Stimulated activated effector memory CD8-positive, alpha-beta T cell treated with anti-CD3 and anti-CD28 coated beads, Interleukin-12 subunit alpha, Interleukin-12 subunit beta, amount 100 ng/mL, for 72 hours (primary cell): ENCODE measurements at regions not wholly inside any gene's neighbourhood (a gene's known extent, or its start where the extent isn't known, plus 50 kb on each side); places are given as distances from the start of the nearest gene placed in this dataset.

Experiments used
- ATAC-seq: fragments of 150-1000 bp; cut with Tn5 transposase; 2 replicates; pipeline ENCODE4 v1.10.0; 2021
- DNase-seq, 2 donors: peaks; one replicate each; pipeline ENCODE4 v3.0.0; 2021 to 2022; ENCODE audit warnings: low spot score in 2 of 2
- H3K27ac Mint-ChIP-seq: one replicate; pipeline ENCODE4 v1.8.0; 2022; ENCODE audit warnings: mild to moderate bottlenecking, mixed read lengths
- H3K36me3 Mint-ChIP-seq: one replicate; pipeline ENCODE4 v1.8.0; 2022; ENCODE audit warnings: mild to moderate bottlenecking, mixed read lengths
- H3K4me1 Mint-ChIP-seq: one replicate; pipeline ENCODE4 v1.8.0; 2022; ENCODE audit warnings: mixed read lengths
- H3K4me3 Mint-ChIP-seq: one replicate; pipeline ENCODE4 v1.8.0; 2022; ENCODE audit warnings: mild to moderate bottlenecking, mixed read lengths
- H3K9me3 Mint-ChIP-seq: one replicate; pipeline ENCODE4 v1.8.0; 2022; ENCODE audit warnings: mixed read lengths

DNA sequence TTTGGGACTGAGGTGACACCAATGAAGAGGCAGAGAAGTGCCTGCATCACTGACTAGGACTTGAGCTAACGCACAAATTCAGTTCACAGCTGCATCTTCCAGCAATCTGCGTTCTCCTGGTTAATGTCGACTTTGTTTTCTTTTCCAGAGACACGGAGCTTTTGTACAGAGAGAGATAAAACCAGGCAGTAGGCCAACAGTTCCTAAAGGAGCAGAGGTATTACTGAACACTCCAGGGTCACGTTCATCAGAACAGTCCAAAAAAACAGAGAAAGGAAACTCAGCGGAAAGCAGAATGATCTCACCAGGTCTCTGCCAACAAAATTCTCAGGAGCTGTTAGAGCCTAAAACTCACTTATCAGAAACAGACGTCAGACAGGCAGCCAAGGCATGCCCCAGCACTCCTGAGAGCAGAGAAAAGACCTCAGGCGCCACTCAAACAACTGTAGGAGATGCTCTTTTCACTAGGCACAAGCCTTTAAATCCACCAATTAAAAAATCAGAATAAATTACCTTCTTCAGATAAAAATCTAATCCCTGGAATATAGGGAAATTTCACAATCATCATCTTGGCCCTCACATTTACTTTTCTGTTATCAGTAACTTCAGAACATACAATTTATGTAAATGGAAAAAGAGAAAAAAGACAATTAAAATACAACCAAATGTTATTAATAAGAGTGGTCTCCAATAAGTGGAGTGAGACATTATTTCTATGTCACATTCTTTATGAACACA, 95.9 kb upstream of the SPTBN1 start:
- H3K36me3 Mint-ChIP-seq: no peaks in the 10 kb centered on the region
- no peaks in the 10 kb centered on the region for H3K4me1 Mint-ChIP-seq
- no peaks in the 10 kb centered on the region for H3K9me3 Mint-ChIP-seq
- H3K27ac Mint-ChIP-seq: no peak overlapping the region
- ATAC-seq (no peak), DNase-seq (no peak)
- no peak overlapping the region for H3K4me3 Mint-ChIP-seq

DNA sequence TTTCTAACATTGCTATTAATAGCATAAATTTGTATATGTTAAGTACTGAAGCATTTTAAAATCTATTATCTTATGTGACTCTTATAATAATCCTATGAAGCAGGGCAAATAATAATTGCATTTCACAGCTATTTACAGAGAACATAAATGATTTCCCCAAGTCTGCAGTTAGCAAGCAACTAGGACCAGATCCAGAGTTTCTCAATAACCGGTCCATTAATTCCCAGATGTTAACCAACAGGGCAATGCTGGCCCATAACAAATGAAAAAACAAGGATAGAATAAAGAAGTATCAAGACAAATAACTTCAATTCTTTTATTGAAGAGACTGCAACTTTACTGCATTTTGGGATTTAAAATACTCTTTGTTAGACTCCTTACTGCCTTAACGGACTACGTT, 91.7 kb upstream of the SPTBN1 start:
- ATAC-seq: no peak
- no peak overlapping the region for H3K27ac Mint-ChIP-seq
- no peaks in the 10 kb centered on the region for H3K4me1 Mint-ChIP-seq
- H3K4me3 Mint-ChIP-seq: no peak overlapping the region
- no peaks in the 10 kb centered on the region for H3K36me3 Mint-ChIP-seq
- H3K9me3 Mint-ChIP-seq: peaks cover 10% of the 10 kb centered on the region
- DNase-seq: no peak

GRCh38 chr2:54365661-54366060, 90.5 kb upstream of the SPTBN1 start:
- DNase-seq (no peak), ATAC-seq (no peak)
- no peak overlapping the region for H3K27ac Mint-ChIP-seq
- H3K4me1 Mint-ChIP-seq: no peaks in the 10 kb centered on the region
- no peaks in the 10 kb centered on the region for H3K36me3 Mint-ChIP-seq
- H3K9me3 Mint-ChIP-seq: peaks cover 10% of the 10 kb centered on the region
- no peak overlapping the region for H3K4me3 Mint-ChIP-seq

GRCh38 chr2:54366487-54367280, 89.4 kb upstream of the SPTBN1 start:
- no peak for ATAC-seq
- H3K36me3 Mint-ChIP-seq: no peaks in the 10 kb centered on the region
- H3K4me1 Mint-ChIP-seq: no peaks in the 10 kb centered on the region
- no peak overlapping the region for H3K4me3 Mint-ChIP-seq
- H3K27ac Mint-ChIP-seq: no peak overlapping the region
- no peak for DNase-seq
- peaks cover 10% of the 10 kb centered on the region for H3K9me3 Mint-ChIP-seq

DNA sequence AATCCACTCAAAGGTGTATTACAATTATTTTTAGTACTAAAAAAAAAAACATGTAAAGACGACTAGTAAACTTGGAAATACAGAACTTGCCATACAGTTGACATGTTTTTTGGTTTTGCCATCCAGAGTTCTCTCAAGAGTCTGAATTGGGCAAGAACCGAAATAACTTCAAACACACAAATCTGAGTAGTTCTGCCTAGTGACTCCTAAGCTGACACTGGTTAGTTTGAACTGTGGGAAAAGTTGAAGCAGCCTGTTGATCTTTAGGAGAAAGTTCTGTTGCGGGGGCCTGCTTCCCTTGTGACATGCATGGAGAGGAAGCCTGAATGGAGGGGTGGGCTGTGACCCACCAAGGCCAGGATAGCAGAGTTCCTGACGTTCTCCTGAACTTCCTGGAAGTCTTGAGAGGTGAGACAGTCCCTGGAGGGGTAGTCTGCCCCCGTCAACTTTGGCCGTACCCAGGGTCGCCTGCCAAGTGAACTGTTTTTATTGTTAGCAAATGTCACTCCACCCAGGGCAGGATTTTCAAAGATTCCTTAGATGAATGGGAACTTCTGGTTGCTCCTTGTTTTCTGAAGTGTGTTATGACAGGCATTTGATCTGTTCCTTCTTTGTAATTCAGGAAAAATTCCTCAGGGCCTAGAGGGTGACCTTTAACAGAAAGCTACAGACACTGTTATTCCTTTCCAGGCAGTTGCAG, 85.6 kb upstream of the SPTBN1 start:
- no peak for DNase-seq
- Mint-ChIP-seq H3K27ac (no peak overlapping the region), H3K4me3 (no peak overlapping the region), H3K9me3 (peaks cover 10% of the 10 kb centered on the region), H3K36me3 (no peaks in the 10 kb centered on the region), H3K4me1 (no peaks in the 10 kb centered on the region)
- no peak for ATAC-seq

- Mint-ChIP-seq H3K36me3 (no peaks in the 10 kb centered on the region), H3K9me3 (peaks cover 4% of the 10 kb centered on the region), H3K27ac (no peak overlapping the region), H3K4me1 (no peaks in the 10 kb centered on the region), H3K4me3 (no peak overlapping the region)
- DNase-seq (no peak), ATAC-seq (no peak)
Observed at GRCh38 chr2:54371460-54372065, 84.6 kb upstream of the SPTBN1 start.

GRCh38 chr2:54372361-54372760, 83.8 kb upstream of the SPTBN1 start:
- no peak overlapping the region for H3K27ac Mint-ChIP-seq
- H3K4me3 Mint-ChIP-seq: no peak overlapping the region
- H3K9me3 Mint-ChIP-seq: peaks cover 3% of the 10 kb centered on the region
- ATAC-seq: peak; percentile 22
- no peaks in the 10 kb centered on the region for H3K36me3 Mint-ChIP-seq
- no peaks in the 10 kb centered on the region for H3K4me1 Mint-ChIP-seq
- no peak for DNase-seq

- Mint-ChIP-seq H3K36me3 (no peaks in the 10 kb centered on the region), H3K27ac (no peak overlapping the region), H3K9me3 (no peaks in the 10 kb centered on the region), H3K4me1 (no peaks in the 10 kb centered on the region), H3K4me3 (no peak overlapping the region)
- DNase-seq (no peak), ATAC-seq (no peak)
Observed at GRCh38 chr2:54373855-54374254, 82.3 kb upstream of the SPTBN1 start.

DNA sequence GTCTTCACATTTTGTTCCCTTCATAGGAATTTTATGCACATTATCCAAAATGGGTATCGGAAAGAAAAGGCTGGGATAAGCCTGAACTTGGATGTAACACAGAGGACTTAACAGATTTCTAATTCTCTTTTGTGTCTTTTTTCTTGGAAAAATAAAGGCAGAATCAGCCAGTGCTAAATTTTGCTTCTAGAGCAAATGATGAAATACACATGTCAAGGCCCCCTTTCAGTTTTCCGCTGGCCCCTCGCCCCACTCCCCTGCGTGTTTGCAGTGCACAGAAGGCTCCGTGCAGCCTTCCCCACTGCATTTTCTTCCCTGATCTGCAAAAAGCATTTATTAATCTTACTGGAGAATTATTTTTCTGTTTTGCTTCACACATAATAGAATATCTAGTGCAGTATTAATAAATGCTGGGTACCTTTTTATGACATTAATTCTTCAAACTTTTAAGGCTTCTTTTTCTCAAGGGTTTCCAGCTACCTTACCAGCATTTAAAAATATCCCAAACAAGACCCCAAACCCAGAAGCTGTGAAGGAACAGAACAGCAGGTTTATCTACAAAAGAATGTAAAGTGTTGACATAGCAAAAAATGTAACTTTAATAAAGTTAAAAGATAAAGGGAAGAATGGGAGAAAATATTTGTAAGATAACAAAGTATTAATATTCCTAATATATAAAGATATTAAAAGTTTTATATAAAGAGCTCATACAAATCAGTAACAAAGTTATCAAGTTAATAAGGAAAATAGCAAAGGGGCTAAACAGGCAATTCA, 81.3 kb upstream of the SPTBN1 start:
- H3K4me3 Mint-ChIP-seq: no peak overlapping the region
- H3K9me3 Mint-ChIP-seq: no peaks in the 10 kb centered on the region

GRCh38 chr2:54377451-54377850, 78.7 kb upstream of the SPTBN1 start:
- Mint-ChIP-seq H3K4me3 (no peak overlapping the region), H3K27ac (no peak overlapping the region), H3K9me3 (no peaks in the 10 kb centered on the region), H3K36me3 (no peaks in the 10 kb centered on the region), H3K4me1 (no peaks in the 10 kb centered on the region)
- DNase-seq: no peak
- ATAC-seq: no peak

More for the DNA sequence above, 81.3 kb upstream of the SPTBN1 start:
- Mint-ChIP-seq H3K27ac (no peak overlapping the region), H3K4me1 (no peaks in the 10 kb centered on the region), H3K36me3 (no peaks in the 10 kb centered on the region)
- DNase-seq: no peak
- ATAC-seq: no peak

GRCh38 chr2:54377901-54378493, 78.1 kb upstream of the SPTBN1 start:
- H3K9me3 Mint-ChIP-seq: no peaks in the 10 kb centered on the region
- DNase-seq: no peak
- H3K27ac Mint-ChIP-seq: no peak overlapping the region
- H3K36me3 Mint-ChIP-seq: no peaks in the 10 kb centered on the region
- H3K4me1 Mint-ChIP-seq: no peaks in the 10 kb centered on the region
- H3K4me3 Mint-ChIP-seq: no peak overlapping the region
- ATAC-seq: no peak

- no peak for DNase-seq
- Mint-ChIP-seq H3K36me3 (no peaks in the 10 kb centered on the region), H3K4me1 (no peaks in the 10 kb centered on the region), H3K4me3 (no peak overlapping the region), H3K27ac (no peak overlapping the region), H3K9me3 (no peaks in the 10 kb centered on the region)
- no peak for ATAC-seq
Observed at GRCh38 chr2:54380670-54381069, 75.5 kb upstream of the SPTBN1 start.

DNA sequence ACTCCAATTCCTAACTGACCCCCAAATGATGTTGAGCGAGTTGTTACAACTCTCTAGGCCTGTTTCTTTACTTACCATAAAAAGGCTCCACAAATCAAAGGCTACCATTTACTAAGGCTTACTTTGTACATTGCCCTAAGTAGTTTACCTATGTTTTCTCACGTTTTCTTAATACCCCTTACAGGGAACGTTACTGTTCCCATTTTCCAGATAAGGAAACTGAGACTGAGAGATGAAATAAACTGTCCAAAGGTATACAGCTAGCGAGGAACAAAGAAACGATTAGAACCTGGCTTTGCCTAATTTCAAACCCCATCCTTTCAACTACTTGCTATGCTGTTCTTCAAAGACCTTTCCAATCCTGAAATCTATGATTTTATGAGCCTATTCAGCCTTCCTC, 74.8 kb upstream of the SPTBN1 start:
- no peak overlapping the region for H3K4me3 Mint-ChIP-seq
- H3K4me1 Mint-ChIP-seq: no peaks in the 10 kb centered on the region
- H3K36me3 Mint-ChIP-seq: no peaks in the 10 kb centered on the region
- no peak overlapping the region for H3K27ac Mint-ChIP-seq
- H3K9me3 Mint-ChIP-seq: no peaks in the 10 kb centered on the region
- no peak for ATAC-seq
- DNase-seq: no peak

DNA sequence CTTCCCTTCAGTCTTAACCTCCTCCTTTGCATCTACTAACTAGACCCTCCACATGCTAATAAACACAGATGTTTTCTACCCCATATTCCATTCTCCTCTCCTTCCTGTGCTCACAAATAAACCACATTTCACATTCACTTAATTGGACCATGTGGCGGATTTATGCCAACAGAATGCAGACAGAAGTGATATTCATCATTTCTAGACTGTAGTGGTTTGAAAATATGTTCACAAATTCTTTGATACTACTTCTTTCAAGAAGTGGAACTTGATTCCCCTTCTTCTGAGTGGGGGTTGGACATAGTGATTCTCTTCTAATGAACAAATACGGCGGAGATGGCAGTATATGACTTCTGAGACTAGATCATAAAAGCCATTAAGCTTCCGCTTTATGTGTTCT, 73.5 kb upstream of the SPTBN1 start:
- Mint-ChIP-seq H3K36me3 (no peaks in the 10 kb centered on the region), H3K4me3 (no peak overlapping the region), H3K27ac (no peak overlapping the region), H3K9me3 (no peaks in the 10 kb centered on the region), H3K4me1 (no peaks in the 10 kb centered on the region)
- ATAC-seq (no peak), DNase-seq (no peak)
